H1 (cell line): ENCODE measurements at regions not wholly inside any gene's neighbourhood (a gene's known extent, or its start where the extent isn't known, plus 50 kb on each side); places are given as distances from the start of the nearest gene placed in this dataset.

Experiments used
- CTCF ChIA-PET: fragments of 300-600 bp; sonication (Branson Sonifier 250); formaldehyde crosslinking; loops from one replicate; lab custom pipeline; 2021; ENCODE audit not compliant: partially characterized antibody; lab: Charles Lee
- POLR2A ChIA-PET: fragments of 300-600 bp; sonication (Branson Sonifier 250); formaldehyde crosslinking; loops from one replicate; lab custom pipeline; 2021; ENCODE audit warnings: inconsistent platforms; ENCODE audit not compliant: partially characterized antibody; lab: Charles Lee
- DNase-seq, 2 experiments: peaks; one replicate each; pipeline versions ENCODE4 v3.0.0 to v3.0.0-alpha.2; 2010 to 2022; ENCODE audit warnings: low spot score in 2 of 2, low read depth in 1 of 2, mixed read lengths in 1 of 2
- FAIRE-seq: peaks from 2 replicates; lab custom pipeline; 2011; peaks lifted over from hg19 to GRCh38; lab: Jason Lieb, UNC
- H2AFZ ChIP-seq: 2 replicates; pipeline ENCODE4 v1.8.1; 2012; ENCODE audit warnings: low read length, inconsistent platforms
- H2AK5ac ChIP-seq: 2 replicates; pipeline ENCODE4 v1.6.1; 2013; ENCODE audit warnings: low read depth, low read length
- H2BK120ac ChIP-seq: replicated peaks from 2 replicates; pipeline ENCODE3; 2013; ENCODE audit warnings: low read depth, low read length, inconsistent platforms
- H2BK12ac ChIP-seq: 2 replicates; pipeline ENCODE4 v1.6.1; 2013; ENCODE audit warnings: low read depth, low read length
- H2BK15ac ChIP-seq: 2 replicates; pipeline ENCODE4 v1.6.1; 2013; ENCODE audit warnings: low read length
- H2BK20ac ChIP-seq: 2 replicates; pipeline ENCODE4 v1.6.1; 2013; ENCODE audit warnings: low read length
- H2BK5ac ChIP-seq: 2 replicates; pipeline ENCODE4 v1.6.1; 2013; ENCODE audit warnings: low read depth, low read length
- H3K14ac ChIP-seq: 2 replicates; pipeline ENCODE4 v1.6.1; 2013; ENCODE audit warnings: inconsistent platforms; ENCODE audit not compliant: insufficient read length
- H3K18ac ChIP-seq: 2 replicates; pipeline ENCODE4 v1.6.1; 2013; ENCODE audit warnings: low read length; ENCODE audit errors: extremely low read depth
- H3K23ac ChIP-seq: 2 replicates; pipeline ENCODE4 v1.6.1; 2013; ENCODE audit warnings: inconsistent platforms; ENCODE audit not compliant: insufficient read length
- H3K23me2 ChIP-seq: 2 replicates; pipeline ENCODE4 v1.6.1; 2013; ENCODE audit warnings: low read depth, low read length
- H3K27ac ChIP-seq: 2 replicates; pipeline ENCODE4 v1.6.1; 2011; ENCODE audit warnings: low read depth, low read length, inconsistent platforms
- H3K27me3 ChIP-seq, 4 experiments: replicated peaks in 1 of 4; 1 replicate in 1 of 4; 2 replicates in 3 of 4; pipeline versions ENCODE4 v1.6.1 to v1.8.1; 2011 to 2013; ENCODE audit warnings: low read length in 3 of 4, mild to moderate bottlenecking in 3 of 4, inconsistent platforms in 2 of 4, mixed read lengths in 2 of 4, moderate library complexity in 1 of 4; ENCODE audit not compliant: control insufficient read depth in 3 of 4, insufficient read depth in 3 of 4; ENCODE audit errors: extremely low read depth in 1 of 4
- H3K36me3 ChIP-seq, 4 experiments: 2 replicates each; pipeline versions ENCODE4 v1.6.1 to v1.8.1; 2011 to 2013; ENCODE audit warnings: mild to moderate bottlenecking in 4 of 4, low read length in 3 of 4, moderate library complexity in 2 of 4, control low read depth in 1 of 4, inconsistent platforms in 1 of 4; ENCODE audit not compliant: insufficient read depth in 4 of 4, control insufficient read depth in 2 of 4
- H3K4ac ChIP-seq: replicated peaks from 2 replicates; pipeline ENCODE3; 2013; ENCODE audit warnings: low read length, low read depth, mixed read lengths, inconsistent platforms; ENCODE audit not compliant: insufficient read length
- H3K4me1 ChIP-seq, 4 experiments: replicated peaks in 1 of 4; 1 replicate in 1 of 4; 2 replicates in 3 of 4; pipeline versions ENCODE4 v1.6.1 to v1.8.1; 2011 to 2013; ENCODE audit warnings: low read length in 3 of 4, inconsistent platforms in 2 of 4, mixed read lengths in 1 of 4; ENCODE audit not compliant: insufficient read depth in 4 of 4, control insufficient read depth in 3 of 4
- H3K4me2 ChIP-seq, 2 experiments: 2 replicates each; pipeline versions ENCODE4 v1.6.1 to v1.8.1; 2011 to 2013; ENCODE audit warnings: low read depth in 2 of 2, low read length in 2 of 2, control low read depth in 1 of 2, inconsistent platforms in 1 of 2, mild to moderate bottlenecking in 1 of 2; ENCODE audit not compliant: insufficient read depth in 1 of 2
- H3K4me3 ChIP-seq, 4 experiments: fragments of 200-600, 300-600 bp in 1 of 4; sonication (generic), shearing (Covaris generic), sonication (Bioruptor Twin) in 1 of 4; 2 replicates each; pipeline versions ENCODE4 v1.5.1 to v1.8.1; 2011 to 2016; ENCODE audit warnings: low read length in 4 of 4, low read depth in 3 of 4, control low read depth in 2 of 4, inconsistent platforms in 2 of 4, mild to moderate bottlenecking in 2 of 4, mixed read lengths in 1 of 4, moderate library complexity in 1 of 4; ENCODE audit not compliant: insufficient read depth in 2 of 4; ENCODE audit errors: extremely low read depth in 1 of 4
- H3K56ac ChIP-seq: replicated peaks from 2 replicates; pipeline ENCODE3; 2013; ENCODE audit warnings: low read depth, mild to moderate bottlenecking, mixed read lengths, low read length, inconsistent platforms; ENCODE audit not compliant: insufficient read length
- H3K79me1 ChIP-seq: 2 replicates; pipeline ENCODE4 v1.6.1; 2013; ENCODE audit warnings: low read depth, low read length, control low read depth
- H3K79me2 ChIP-seq, 2 experiments: 2 replicates each; pipeline versions ENCODE4 v1.6.1 to v1.8.1; 2012 to 2013; ENCODE audit warnings: low read length in 2 of 2, mild to moderate bottlenecking in 2 of 2, inconsistent platforms in 1 of 2; ENCODE audit not compliant: insufficient read depth in 2 of 2, control insufficient read depth in 1 of 2
- H3K9ac ChIP-seq, 4 experiments: replicated peaks in 1 of 4; 1 replicate in 1 of 4; 2 replicates in 3 of 4; pipeline versions ENCODE4 v1.6.1 to v1.8.1; 2011 to 2013; ENCODE audit warnings: low read depth in 3 of 4, low read length in 3 of 4, control low read depth in 2 of 4, mild to moderate bottlenecking in 2 of 4, moderate library complexity in 2 of 4, inconsistent platforms in 1 of 4; ENCODE audit errors: extremely low read depth in 1 of 4
- H3K9me3 ChIP-seq, 2 experiments: 2 replicates each; pipeline versions ENCODE4 v1.6.1 to v1.8.1; 2012 to 2013; ENCODE audit warnings: mild to moderate bottlenecking in 2 of 2, moderate library complexity in 2 of 2, control low read depth in 1 of 2, inconsistent platforms in 1 of 2, low read depth in 1 of 2, low read length in 1 of 2, mixed read lengths in 1 of 2; ENCODE audit not compliant: insufficient read depth in 2 of 2
- H4K20me1 ChIP-seq, 2 experiments: replicated peaks in 1 of 2; 2 replicates each; pipeline versions ENCODE3 to v1.8.1; 2011 to 2013; ENCODE audit warnings: inconsistent platforms in 2 of 2, low read length in 2 of 2, mild to moderate bottlenecking in 1 of 2; ENCODE audit not compliant: insufficient read depth in 2 of 2, control insufficient read depth in 1 of 2
- H4K5ac ChIP-seq: 2 replicates; pipeline ENCODE4 v1.6.1; 2013; ENCODE audit warnings: low read length, low read depth, mixed read lengths, inconsistent platforms; ENCODE audit not compliant: insufficient read length
- H4K8ac ChIP-seq: 2 replicates; pipeline ENCODE4 v1.8.0; 2013; ENCODE audit warnings: mild to moderate bottlenecking, moderate library complexity, low read length, inconsistent platforms; ENCODE audit not compliant: insufficient read depth; ENCODE audit errors: extremely low read depth
- H4K91ac ChIP-seq: replicated peaks from 2 replicates; pipeline ENCODE3; 2013; ENCODE audit warnings: low read length, mixed read lengths, inconsistent platforms; ENCODE audit not compliant: insufficient read length
- BCL11A ChIP-seq, 2 experiments: IDR thresholded peaks; one replicate each; pipeline ENCODE4 v1.6.1; 2011; ENCODE audit warnings: low read depth in 2 of 2, low read length in 2 of 2, mild to moderate bottlenecking in 2 of 2
- CBX8 ChIP-seq: fragments of 300-800, 300-1000 bp; sonication (generic); IDR thresholded peaks from 2 replicates; pipeline ENCODE4 v1.7.1; 2016; ENCODE audit warnings: low read depth, low read length, borderline replicate concordance
- CREB1 ChIP-seq: IDR thresholded peaks from 2 replicates; pipeline ENCODE4 v1.6.1; 2012; ENCODE audit warnings: inconsistent platforms
- KDM5A ChIP-seq: fragments of 200-600 bp; IDR thresholded peaks from 2 replicates; pipeline ENCODE4 v1.7.1; 2012; ENCODE audit warnings: mild to moderate bottlenecking, low read length, inconsistent platforms, mixed read lengths
- RBBP5 ChIP-seq: IDR thresholded peaks from 2 replicates; pipeline ENCODE4 v1.7.1; 2012; ENCODE audit warnings: low read depth, mild to moderate bottlenecking, inconsistent platforms, low read length, moderate library complexity, borderline replicate concordance
- RXRA ChIP-seq: IDR thresholded peaks from 2 replicates; pipeline ENCODE4 v1.6.1; 2011; ENCODE audit warnings: low read depth, mild to moderate bottlenecking, low read length, moderate library complexity; ENCODE audit not compliant: insufficient read depth
- SRF ChIP-seq: IDR thresholded peaks from 2 replicates; pipeline ENCODE4 v1.6.1; 2011; ENCODE audit warnings: mild to moderate bottlenecking, low read depth, low read length, moderate library complexity
- TAF7 ChIP-seq: optimal IDR thresholded peaks from 2 replicates; pipeline ENCODE3; 2011; ENCODE audit warnings: low read depth, mild to moderate bottlenecking, inconsistent platforms, low read length, moderate library complexity, borderline replicate concordance
- TEAD4 ChIP-seq: IDR thresholded peaks from 2 replicates; pipeline ENCODE4 v1.6.1; 2012; ENCODE audit warnings: low read depth, low read length, inconsistent platforms, mixed read lengths
- WGBS, 2 experiments: shearing (Covaris generic) in 1 of 2; methylation state at CpG; one replicate each; pipeline versions ENCODE4 v1.1.6 to v1.1.7; 2013 to 2015; ENCODE audit warnings: low lambda C conversion rate in 2 of 2, mixed read lengths in 2 of 2, inconsistent platforms in 1 of 2, low coverage in 1 of 2, missing lambda C conversion rate in 1 of 2; ENCODE audit not compliant: insufficient replicate concordance in 2 of 2, insufficient coverage in 1 of 2, insufficient read length in 1 of 2; ENCODE audit errors: extremely low coverage in 1 of 2, missing lambda C conversion rate in 1 of 2; 5-methylcytosine and 5-hydroxymethylcytosine counted together
- TF ChIP-seq, protein P1 (sequence below), 3 experiments: IDR thresholded peaks; 1 replicate in 2 of 3; 2 replicates in 1 of 3; pipeline versions ENCODE4 v1.5.1 to v1.6.1; 2011; ENCODE audit warnings: low read length in 3 of 3, mild to moderate bottlenecking in 3 of 3, inconsistent platforms in 2 of 3, low read depth in 1 of 3, moderate library complexity in 1 of 3; ENCODE audit not compliant: insufficient read depth in 1 of 3; ENCODE audit errors: control extremely low read depth in 1 of 3

DNA sequence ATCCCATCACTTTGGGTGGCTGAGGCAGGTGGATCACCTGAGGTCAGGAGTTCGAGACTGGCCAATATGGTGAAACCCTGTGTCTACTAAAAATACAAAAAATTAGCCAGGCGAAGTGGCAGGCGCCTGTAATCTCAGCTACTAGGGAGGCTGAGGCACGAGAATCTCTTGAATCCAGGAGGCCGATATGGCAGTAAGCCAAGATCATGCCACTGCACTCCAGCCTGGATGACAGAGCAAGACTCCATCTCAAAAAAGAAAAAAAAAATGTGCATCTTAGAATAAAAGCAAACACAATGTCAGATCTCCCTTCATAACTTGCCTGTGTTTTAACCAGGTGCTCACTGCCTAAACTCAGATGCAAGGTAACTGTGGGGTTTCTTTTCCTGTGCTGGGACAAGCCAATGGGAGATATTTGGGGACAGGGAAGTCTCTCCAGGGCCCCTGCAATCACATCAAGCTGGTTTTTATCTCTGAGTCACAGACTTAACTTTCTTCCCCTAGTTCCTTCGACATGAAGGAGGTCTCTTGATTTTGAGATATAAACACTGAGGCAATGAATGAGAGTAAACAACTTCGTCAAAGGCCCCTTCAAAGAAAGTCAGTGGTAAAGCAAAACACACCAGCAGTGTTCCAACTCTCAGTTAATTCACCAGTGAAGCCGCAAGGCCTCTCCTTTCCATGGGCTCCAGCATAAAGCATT, 99.1 kb downstream of the SNX18 start:
- no peak overlapping the region for H2BK12ac ChIP-seq
- CTCF ChIA-PET: interaction anchor here (0.7 kb wide), 1 partner anchor 41 kb away, joined by 3 read pairs; no protein-coding TSS in a partner anchor
- no peak overlapping the region for H4K5ac ChIP-seq
- no peak overlapping the region for H3K27ac ChIP-seq
- DNase-seq (no peak), FAIRE-seq (no peak)
- no peak overlapping the region for H4K8ac ChIP-seq
- H3K36me3 ChIP-seq: no peaks in the 10 kb centered on the region
- H3K9ac ChIP-seq: no peak overlapping the region
- no peak overlapping the region for H3K4me3 ChIP-seq
- H2BK120ac ChIP-seq: no peak overlapping the region
- H3K4ac ChIP-seq: no peak overlapping the region
- no peak overlapping the region for H4K91ac ChIP-seq
- no peak overlapping the region for H2BK20ac ChIP-seq
- H3K23me2 ChIP-seq: no peaks in the 10 kb centered on the region
- H3K9me3 ChIP-seq: no peaks in the 10 kb centered on the region
- no peak overlapping the region for H2BK5ac ChIP-seq
- H2AK5ac ChIP-seq: no peak overlapping the region
- H3K14ac ChIP-seq: no peak overlapping the region
- no peaks in the 10 kb centered on the region for H4K20me1 ChIP-seq
- H2BK15ac ChIP-seq: no peak overlapping the region
- WGBS, 2 experiments: 90% methylated on average over 8 of the region's 8 CpGs; no CpG with 5 or more reads in 1 of the 2 experiments
- no peak overlapping the region for H3K18ac ChIP-seq
- no peaks in the 10 kb centered on the region for H3K4me1 ChIP-seq
- no peak overlapping the region for H3K56ac ChIP-seq
- H3K79me1 ChIP-seq: no peaks in the 10 kb centered on the region
- no peak overlapping the region for H3K23ac ChIP-seq
- no peak overlapping the region for H3K4me2 ChIP-seq
- POLR2A ChIA-PET: interaction anchor here (0.6 kb wide), 1 partner anchor 949 kb away, joined by 3 read pairs; no protein-coding TSS in a partner anchor
- no peaks in the 10 kb centered on the region for H3K79me2 ChIP-seq
- no peaks in the 10 kb centered on the region for H3K27me3 ChIP-seq
- H2AFZ ChIP-seq: no peak overlapping the region
- TF ChIP-seq TEAD4 (no peak), KDM5A (no peak), CBX8 (no peak), SRF (no peak), BCL11A (IDR thresholded peaks at IDR 0.05; ENCODE audit: low read depth in 2 of 2, low read length in 2 of 2) (no peak), RBBP5 (no peak), CREB1 (no peak), TAF7 (no peak), RXRA (no peak)
- TF ChIP-seq, protein P1, sequence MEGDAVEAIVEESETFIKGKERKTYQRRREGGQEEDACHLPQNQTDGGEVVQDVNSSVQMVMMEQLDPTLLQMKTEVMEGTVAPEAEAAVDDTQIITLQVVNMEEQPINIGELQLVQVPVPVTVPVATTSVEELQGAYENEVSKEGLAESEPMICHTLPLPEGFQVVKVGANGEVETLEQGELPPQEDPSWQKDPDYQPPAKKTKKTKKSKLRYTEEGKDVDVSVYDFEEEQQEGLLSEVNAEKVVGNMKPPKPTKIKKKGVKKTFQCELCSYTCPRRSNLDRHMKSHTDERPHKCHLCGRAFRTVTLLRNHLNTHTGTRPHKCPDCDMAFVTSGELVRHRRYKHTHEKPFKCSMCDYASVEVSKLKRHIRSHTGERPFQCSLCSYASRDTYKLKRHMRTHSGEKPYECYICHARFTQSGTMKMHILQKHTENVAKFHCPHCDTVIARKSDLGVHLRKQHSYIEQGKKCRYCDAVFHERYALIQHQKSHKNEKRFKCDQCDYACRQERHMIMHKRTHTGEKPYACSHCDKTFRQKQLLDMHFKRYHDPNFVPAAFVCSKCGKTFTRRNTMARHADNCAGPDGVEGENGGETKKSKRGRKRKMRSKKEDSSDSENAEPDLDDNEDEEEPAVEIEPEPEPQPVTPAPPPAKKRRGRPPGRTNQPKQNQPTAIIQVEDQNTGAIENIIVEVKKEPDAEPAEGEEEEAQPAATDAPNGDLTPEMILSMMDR (IDR thresholded peaks at IDR 0.05; ENCODE audit: control extremely low read depth in 1 of 3, insufficient read depth in 1 of 3, low read depth in 1 of 3, low read length in 3 of 3): no peak
